ENCODE measurements at regions not wholly inside any gene's neighbourhood (a gene's known extent, or its start where the extent isn't known, plus 50 kb on each side); places are given as distances from the start of the nearest gene placed in this dataset.

DNA sequence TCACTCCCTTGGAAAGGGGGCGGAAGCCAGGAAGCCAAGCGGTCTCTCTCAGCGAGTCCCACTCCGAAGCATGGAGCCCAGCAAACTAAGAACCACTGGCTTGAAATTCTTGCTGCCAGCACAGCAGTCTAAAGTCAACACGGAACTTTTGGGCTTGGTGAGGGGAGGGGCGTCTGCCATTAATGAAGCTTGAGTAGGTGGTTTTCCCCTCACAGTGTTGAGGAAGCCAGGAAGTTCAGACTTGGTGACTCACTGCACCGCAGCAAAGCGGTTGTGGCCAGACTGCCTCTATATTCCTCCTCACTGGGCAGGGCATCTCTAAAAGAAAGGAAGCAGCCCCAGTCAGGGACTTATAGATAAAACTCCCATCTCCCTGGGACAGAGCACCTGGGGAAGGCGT lies 665.4 kb upstream of the CBLB start:
- DNase-seq (no peak), FAIRE-seq (no peak), ATAC-seq (peak in 1 of 4 donors; percentile 34)
- no peaks in the 10 kb centered on the region for H3K27me3 ChIP-seq
- no peak overlapping the region for H3K27ac ChIP-seq
- no peaks in the 10 kb centered on the region for H3K36me3 ChIP-seq
- no peak overlapping the region for H3K4me3 ChIP-seq
- intact Hi-C loops (cut with DNase I): no loop called here
- TF ChIP-seq, protein P1, sequence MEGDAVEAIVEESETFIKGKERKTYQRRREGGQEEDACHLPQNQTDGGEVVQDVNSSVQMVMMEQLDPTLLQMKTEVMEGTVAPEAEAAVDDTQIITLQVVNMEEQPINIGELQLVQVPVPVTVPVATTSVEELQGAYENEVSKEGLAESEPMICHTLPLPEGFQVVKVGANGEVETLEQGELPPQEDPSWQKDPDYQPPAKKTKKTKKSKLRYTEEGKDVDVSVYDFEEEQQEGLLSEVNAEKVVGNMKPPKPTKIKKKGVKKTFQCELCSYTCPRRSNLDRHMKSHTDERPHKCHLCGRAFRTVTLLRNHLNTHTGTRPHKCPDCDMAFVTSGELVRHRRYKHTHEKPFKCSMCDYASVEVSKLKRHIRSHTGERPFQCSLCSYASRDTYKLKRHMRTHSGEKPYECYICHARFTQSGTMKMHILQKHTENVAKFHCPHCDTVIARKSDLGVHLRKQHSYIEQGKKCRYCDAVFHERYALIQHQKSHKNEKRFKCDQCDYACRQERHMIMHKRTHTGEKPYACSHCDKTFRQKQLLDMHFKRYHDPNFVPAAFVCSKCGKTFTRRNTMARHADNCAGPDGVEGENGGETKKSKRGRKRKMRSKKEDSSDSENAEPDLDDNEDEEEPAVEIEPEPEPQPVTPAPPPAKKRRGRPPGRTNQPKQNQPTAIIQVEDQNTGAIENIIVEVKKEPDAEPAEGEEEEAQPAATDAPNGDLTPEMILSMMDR (IDR thresholded peaks at IDR 0.05): no peak
- H3K4me1 ChIP-seq: no peaks in the 10 kb centered on the region
- H3K9me3 ChIP-seq: no peaks in the 10 kb centered on the region
- WGBS, 2 donors: 74 to 85% methylated on average over 9 of the region's 9 CpGs

DNA sequence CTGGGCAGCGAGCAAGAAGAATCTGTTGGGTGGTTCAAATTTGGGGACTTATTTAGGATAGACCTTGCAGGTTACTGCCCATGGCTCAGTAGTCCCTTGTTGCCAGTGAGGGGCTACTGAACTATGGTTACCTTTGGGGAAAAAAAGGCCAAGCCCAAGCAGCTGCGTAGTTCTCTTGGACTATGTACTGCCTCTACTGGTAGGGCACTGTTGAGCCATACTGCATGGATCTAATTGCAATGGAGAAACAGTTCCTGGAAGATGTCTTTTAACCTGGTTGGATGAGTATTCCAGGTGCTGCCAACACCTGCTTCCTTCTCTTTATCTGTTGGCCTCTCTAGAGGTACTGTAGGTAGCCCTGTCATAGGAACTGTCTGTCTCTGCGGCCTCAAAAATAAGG lies 671.9 kb upstream of the CBLB start:
- Histone ChIP-seq H3K27ac (no peak overlapping the region), H3K4me1 (no peaks in the 10 kb centered on the region), H3K9me3 (no peaks in the 10 kb centered on the region), H3K4me3 (no peak overlapping the region), H3K36me3 (no peaks in the 10 kb centered on the region), H3K27me3 (no peaks in the 10 kb centered on the region)
- ATAC-seq: no peak
- 72 to 79% methylated on average over 3 of the region's 3 CpGs for WGBS, 2 donors
- intact Hi-C loops (cut with DNase I): no loop called here
- DNase-seq: no peak
- TF ChIP-seq, protein P1 (IDR thresholded peaks at IDR 0.05): no peak
- no peak for FAIRE-seq

- TF ChIP-seq, protein P1 (IDR thresholded peaks at IDR 0.05): no peak
- WGBS, 2 donors: 45 to 52% methylated on average over 6 of the region's 6 CpGs
- ATAC-seq: no peak
These were observed 673.4 kb upstream of the CBLB start for GRCh38 chr3:106542101-106542769.

GRCh38 chr3:106552351-106553043 lies 683.7 kb upstream of the CBLB start:
- Histone ChIP-seq H3K27me3 (no peaks in the 10 kb centered on the region), H3K9me3 (no peaks in the 10 kb centered on the region), H3K4me1 (no peaks in the 10 kb centered on the region), H3K4me3 (no peak overlapping the region), H3K27ac (no peak overlapping the region), H3K36me3 (no peaks in the 10 kb centered on the region)
- 79 to 90% methylated on average over 4 of the region's 4 CpGs for WGBS, 2 donors
- DNase-seq: no peak
- TF ChIP-seq, protein P1 (IDR thresholded peaks at IDR 0.05): no peak
- no peak for ATAC-seq
- FAIRE-seq: no peak
- intact Hi-C loops (cut with DNase I): no loop called here

More at GRCh38 chr3:106542101-106542769, 673.4 kb upstream of the CBLB start:
- no peaks in the 10 kb centered on the region for H3K36me3 ChIP-seq
- no peak overlapping the region for H3K27ac ChIP-seq
- intact Hi-C loops (cut with DNase I): no loop called here
- H3K4me1 ChIP-seq: no peaks in the 10 kb centered on the region
- H3K4me3 ChIP-seq: no peak overlapping the region
- DNase-seq (no peak), FAIRE-seq (no peak)
- H3K27me3 ChIP-seq: no peaks in the 10 kb centered on the region
- no peaks in the 10 kb centered on the region for H3K9me3 ChIP-seq

DNA sequence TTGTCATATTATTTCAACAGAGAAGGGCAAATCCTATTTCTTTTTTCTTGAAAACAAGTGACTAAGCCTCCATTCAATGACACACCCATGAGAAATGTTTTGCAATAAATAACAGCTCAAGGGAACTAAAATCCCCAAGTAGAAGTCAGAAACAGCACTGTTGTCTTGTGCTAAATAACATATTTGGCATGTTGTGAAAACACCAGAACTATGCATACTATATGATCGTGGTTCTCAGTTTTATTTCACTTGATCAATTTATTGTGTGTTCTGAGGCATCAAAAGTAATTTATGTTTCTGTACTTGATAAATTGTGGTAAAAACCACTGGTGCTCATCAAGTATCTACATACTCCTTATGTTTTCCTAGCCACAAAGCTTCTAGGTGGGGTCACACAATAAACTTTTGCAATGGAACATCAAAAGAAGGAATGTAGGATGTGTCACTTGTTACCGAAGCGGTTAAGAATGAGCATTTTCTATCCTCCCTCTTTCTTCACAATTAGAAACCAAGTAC lies 691.7 kb upstream of the CBLB start:
- TF ChIP-seq, protein P1 (IDR thresholded peaks at IDR 0.05): no peak
- Histone ChIP-seq H3K27ac (no peak overlapping the region), H3K4me1 (no peaks in the 10 kb centered on the region), H3K36me3 (no peaks in the 10 kb centered on the region), H3K27me3 (no peaks in the 10 kb centered on the region), H3K4me3 (no peak overlapping the region), H3K9me3 (no peaks in the 10 kb centered on the region)
- ATAC-seq (no peak), DNase-seq (no peak), FAIRE-seq (no peak)
- intact Hi-C loops (cut with DNase I): no loop called here
- WGBS, 2 donors: 73 to 77% methylated on average over 3 of the region's 3 CpGs

All from pancreas (tissue), 10 donors.